ENCODE measurements at regions not wholly inside any gene's neighbourhood (a gene's known extent, or its start where the extent isn't known, plus 50 kb on each side); places are given as distances from the start of the nearest gene placed in this dataset.

- no peak for DNase-seq (ENCODE audit: low spot score in 2 of 2)
- intact Hi-C loops (cut with DNase I; ENCODE audit: low total_unique reads) = no loop called here
- 53 to 59% methylated on average over 3 of the region's 3 CpGs for WGBS, 2 donors
- H3K4me3 ChIP-seq (ENCODE audit: low read depth, poor library complexity, severe bottlenecking) = no peak overlapping the region
- TF ChIP-seq POLR2A (IDR thresholded peaks at IDR 0.05) = no peak
- TF ChIP-seq CTCF (IDR thresholded peaks at IDR 0.05) = no peak
Measured at GRCh38 chr5:58021466-58021865, 438.4 kb downstream of the PLK2 start.

- no peak overlapping the region for H3K4me3 ChIP-seq (ENCODE audit: low read depth, poor library complexity, severe bottlenecking)
Measured at GRCh38 chr5:58019614-58020013, 440.3 kb downstream of the PLK2 start.

GRCh38 chr5:58018016-58018415 is 441.9 kb downstream of the PLK2 start:
- WGBS, 2 donors = 95 to 97% methylated on average over 1 of the region's 1 CpG
- H3K4me3 ChIP-seq (ENCODE audit: low read depth, poor library complexity, severe bottlenecking) = no peak overlapping the region
- intact Hi-C loops (cut with DNase I; ENCODE audit: low total_unique reads) = no loop called here
- TF ChIP-seq CTCF (IDR thresholded peaks at IDR 0.05) (no peak), POLR2A (IDR thresholded peaks at IDR 0.05) (no peak)
- no peak for DNase-seq (ENCODE audit: low spot score in 2 of 2)

More at GRCh38 chr5:58019614-58020013, 440.3 kb downstream of the PLK2 start:
- intact Hi-C loops (cut with DNase I; ENCODE audit: low total_unique reads) = no loop called here
- TF ChIP-seq CTCF (IDR thresholded peaks at IDR 0.05) (no peak), POLR2A (IDR thresholded peaks at IDR 0.05) (no peak)
- WGBS, 2 donors = 35 to 46% methylated on average over 3 of the region's 3 CpGs
- peak in 1 of 2 donors; percentile 26 for DNase-seq (ENCODE audit: low spot score in 2 of 2)

- intact Hi-C loops (cut with DNase I; ENCODE audit: low total_unique reads) = no loop called here
- WGBS, 2 donors = 86 to 87% methylated on average over 2 of the region's 2 CpGs
- DNase-seq (ENCODE audit: low spot score in 2 of 2) = no peak
- no peak overlapping the region for H3K4me3 ChIP-seq (ENCODE audit: low read depth, poor library complexity, severe bottlenecking)
- TF ChIP-seq POLR2A (IDR thresholded peaks at IDR 0.05) (no peak), CTCF (IDR thresholded peaks at IDR 0.05) (no peak)
Measured at GRCh38 chr5:58016877-58017276, 443.0 kb downstream of the PLK2 start.

GRCh38 chr5:58016358-58016757 is 443.5 kb downstream of the PLK2 start:
- TF ChIP-seq CTCF (IDR thresholded peaks at IDR 0.05) = no peak
- no peak for TF ChIP-seq POLR2A (IDR thresholded peaks at IDR 0.05)
- intact Hi-C loops (cut with DNase I; ENCODE audit: low total_unique reads) = no loop called here
- no peak overlapping the region for H3K4me3 ChIP-seq (ENCODE audit: low read depth, poor library complexity, severe bottlenecking)
- 75 to 81% methylated on average over 6 of the region's 6 CpGs for WGBS, 2 donors
- DNase-seq (ENCODE audit: low spot score in 2 of 2) = no peak

- TF ChIP-seq CTCF (IDR thresholded peaks at IDR 0.05) = no peak
- no peak for DNase-seq (ENCODE audit: low spot score in 2 of 2)
- intact Hi-C loops (cut with DNase I; ENCODE audit: low total_unique reads) = no loop called here
- 92 to 98% methylated on average over 3 of the region's 3 CpGs for WGBS, 2 donors
- H3K4me3 ChIP-seq (ENCODE audit: low read depth, poor library complexity, severe bottlenecking) = no peak overlapping the region
Measured at GRCh38 chr5:58015175-58015574, 444.7 kb downstream of the PLK2 start.

Measured in lower leg skin (tissue), 4 donors.